Osteoblast (primary cell): ENCODE measurements at regions not wholly inside any gene's neighbourhood (a gene's known extent, or its start where the extent isn't known, plus 50 kb on each side); places are given as distances from the start of the nearest gene placed in this dataset.

Experiments used
- DNase-seq: peaks from one replicate; pipeline ENCODE4 v3.0.0; 2011; ENCODE audit warnings: low spot score, mixed read lengths; ENCODE audit not compliant: insufficient read length; ENCODE audit errors: missing footprints
- H2AFZ ChIP-seq: 2 replicates; pipeline ENCODE4 v1.6.0; 2011; ENCODE audit warnings: mild to moderate bottlenecking, low read length
- H3K27ac ChIP-seq: 2 replicates; pipeline ENCODE4 v1.5.1; 2011; ENCODE audit warnings: mild to moderate bottlenecking, low read depth, low read length, moderate library complexity
- H3K27me3 ChIP-seq: 2 replicates; pipeline ENCODE4 v1.6.0; 2012; ENCODE audit warnings: mild to moderate bottlenecking, control low read depth, inconsistent platforms, low read length, moderate library complexity; ENCODE audit not compliant: insufficient read depth
- H3K36me3 ChIP-seq: 2 replicates; pipeline ENCODE4 v1.5.1; 2011; ENCODE audit warnings: mild to moderate bottlenecking, low read length, control low read depth, moderate library complexity; ENCODE audit not compliant: insufficient read depth
- H3K4me1 ChIP-seq: 2 replicates; pipeline ENCODE4 v1.5.1; 2011; ENCODE audit warnings: mild to moderate bottlenecking, low read length, control low read depth, moderate library complexity; ENCODE audit not compliant: insufficient read depth
- H3K4me2 ChIP-seq: 2 replicates; pipeline ENCODE4 v1.6.0; 2011; ENCODE audit warnings: mild to moderate bottlenecking, low read length; ENCODE audit not compliant: insufficient read depth
- H3K4me3 ChIP-seq: fragments of 200-600 bp; sonication (generic); 3 replicates; pipeline ENCODE4 v1.5.1; 2012; ENCODE audit warnings: mild to moderate bottlenecking, low read length, inconsistent platforms; ENCODE audit not compliant: insufficient read depth
- H3K79me2 ChIP-seq: 2 replicates; pipeline ENCODE4 v1.6.0; 2012; ENCODE audit warnings: mild to moderate bottlenecking, low read length, control low read depth, inconsistent platforms; ENCODE audit not compliant: insufficient read depth
- H3K9me3 ChIP-seq: 2 replicates; pipeline ENCODE4 v1.5.1; 2011; ENCODE audit warnings: low read depth, low read length, control low read depth
- H4K20me1 ChIP-seq: 2 replicates; pipeline ENCODE4 v1.6.0; 2012; ENCODE audit warnings: mild to moderate bottlenecking, low read length, control low read depth; ENCODE audit not compliant: insufficient read depth
- CTCF ChIP-seq: IDR thresholded peaks from 2 replicates; pipeline ENCODE4 v1.5.1; 2011; ENCODE audit warnings: mild to moderate bottlenecking, low read depth, low read length, moderate library complexity; ENCODE audit errors: extremely low read depth

DNA sequence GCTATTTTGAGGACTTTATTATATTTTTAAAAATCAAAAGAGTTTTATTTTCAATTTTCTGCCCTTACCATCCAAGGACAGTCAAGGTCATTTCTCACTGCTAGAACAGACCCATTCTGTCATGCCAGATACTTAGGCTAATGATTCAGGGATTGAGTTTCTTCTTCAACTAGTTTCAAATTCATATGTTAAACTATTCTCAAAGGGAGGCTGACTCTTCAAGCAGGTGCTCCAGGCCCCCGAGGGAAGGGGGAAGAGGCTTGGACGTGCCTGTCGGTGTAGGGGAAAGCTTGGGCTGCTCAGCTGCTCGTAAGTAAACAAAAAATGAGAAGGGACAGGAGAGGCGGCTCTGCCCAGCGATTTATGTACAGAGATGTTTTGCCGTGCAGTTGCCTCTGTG, 69.4 kb upstream of the MYLIP start:
- Histone ChIP-seq H3K4me1 (no peaks in the 10 kb centered on the region), H4K20me1 (no peaks in the 10 kb centered on the region), H3K9me3 (no peaks in the 10 kb centered on the region), H3K36me3 (no peaks in the 10 kb centered on the region), H3K4me3 (no peak overlapping the region), H2AFZ (no peak overlapping the region), H3K4me2 (no peak overlapping the region), H3K79me2 (no peaks in the 10 kb centered on the region), H3K27me3 (no peaks in the 10 kb centered on the region), H3K27ac (no peak overlapping the region)
- no peak for DNase-seq
- TF ChIP-seq CTCF = no peak

GRCh38 chr6:16058929-16059345, 69.9 kb upstream of the MYLIP start:
- no peaks in the 10 kb centered on the region for H4K20me1 ChIP-seq
- H3K27me3 ChIP-seq = no peaks in the 10 kb centered on the region
- no peak for TF ChIP-seq CTCF
- H3K4me3 ChIP-seq = no peak overlapping the region
- no peaks in the 10 kb centered on the region for H3K9me3 ChIP-seq
- no peaks in the 10 kb centered on the region for H3K36me3 ChIP-seq
- H2AFZ ChIP-seq = no peak overlapping the region
- DNase-seq = no peak
- H3K27ac ChIP-seq = no peak overlapping the region
- H3K4me2 ChIP-seq = no peak overlapping the region
- no peaks in the 10 kb centered on the region for H3K79me2 ChIP-seq
- H3K4me1 ChIP-seq = no peaks in the 10 kb centered on the region

- Histone ChIP-seq H3K4me3 (no peak overlapping the region), H3K4me2 (no peak overlapping the region), H3K27ac (no peak overlapping the region), H3K27me3 (no peaks in the 10 kb centered on the region), H3K79me2 (no peaks in the 10 kb centered on the region), H3K36me3 (no peaks in the 10 kb centered on the region), H2AFZ (no peak overlapping the region), H3K9me3 (no peaks in the 10 kb centered on the region), H3K4me1 (no peaks in the 10 kb centered on the region), H4K20me1 (no peaks in the 10 kb centered on the region)
- no peak for DNase-seq
- TF ChIP-seq CTCF = no peak
These were observed 70.5 kb upstream of the MYLIP start for GRCh38 chr6:16058201-16058928.

DNA sequence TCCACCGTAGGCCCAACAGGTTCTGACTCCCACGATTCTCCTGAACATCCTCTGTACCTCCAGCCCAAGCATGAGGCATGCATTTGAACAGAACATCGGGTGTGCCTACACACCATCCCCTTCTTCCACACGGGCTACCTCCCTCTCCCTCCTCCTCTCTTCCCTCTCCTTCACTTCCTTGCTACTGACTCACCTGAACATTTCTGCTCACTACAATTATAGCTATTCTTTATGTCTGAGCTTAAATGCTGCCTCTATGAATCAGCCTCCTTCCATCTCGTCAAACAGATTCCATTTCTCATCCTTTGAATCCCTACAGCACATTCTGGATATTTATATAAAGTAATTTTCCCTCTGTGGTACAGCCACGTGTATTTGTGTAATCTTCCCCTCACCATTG, 71.4 kb upstream of the MYLIP start:
- H3K4me3 ChIP-seq = no peak overlapping the region
- no peaks in the 10 kb centered on the region for H3K4me1 ChIP-seq
- TF ChIP-seq CTCF = no peak
- H3K27ac ChIP-seq = no peak overlapping the region
- DNase-seq = no peak
- H4K20me1 ChIP-seq = no peaks in the 10 kb centered on the region
- H3K4me2 ChIP-seq = no peak overlapping the region
- H3K27me3 ChIP-seq = no peaks in the 10 kb centered on the region
- H3K9me3 ChIP-seq = no peaks in the 10 kb centered on the region
- no peaks in the 10 kb centered on the region for H3K36me3 ChIP-seq
- H2AFZ ChIP-seq = no peak overlapping the region
- H3K79me2 ChIP-seq = no peaks in the 10 kb centered on the region
